GM19025 (cell line): ENCODE measurements at regions not wholly inside any gene's neighbourhood (a gene's known extent, or its start where the extent isn't known, plus 50 kb on each side); places are given as distances from the start of the nearest gene placed in this dataset.

Source experiments
- ATAC-seq: cut with Tn5 transposase; IDR thresholded peaks from one replicate; pipeline ENCODE4 v1.9.1; 2021; ENCODE audit warnings: mild to moderate bottlenecking, low read depth, moderate library complexity; ENCODE audit not compliant: unreplicated experiment

- no peak for ATAC-seq
Measured at GRCh38 chr12:18897823-18898222, 159.9 kb downstream of the CAPZA3 start.

DNA sequence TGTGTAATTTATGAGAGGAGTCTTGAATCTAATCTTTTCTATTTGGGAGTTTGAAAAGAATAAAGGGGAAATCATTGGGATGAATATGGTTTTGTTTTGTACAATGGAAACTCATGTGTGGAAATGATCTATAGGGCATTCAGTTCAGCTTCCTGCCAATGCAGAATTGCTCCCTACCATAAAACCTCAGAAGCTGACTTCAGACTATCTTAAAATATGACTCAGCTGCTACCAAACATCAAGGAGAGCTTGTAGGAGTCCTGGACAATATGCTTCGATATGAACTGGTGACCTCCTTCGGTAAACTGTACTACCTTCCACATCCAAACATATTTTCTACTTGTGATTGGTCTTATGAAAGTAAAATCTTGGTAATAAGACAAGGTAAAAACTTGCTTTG, 160.6 kb downstream of the CAPZA3 start:
- no peak for ATAC-seq

GRCh38 chr12:18899162-18899561, 161.2 kb downstream of the CAPZA3 start:
- ATAC-seq: no peak

DNA sequence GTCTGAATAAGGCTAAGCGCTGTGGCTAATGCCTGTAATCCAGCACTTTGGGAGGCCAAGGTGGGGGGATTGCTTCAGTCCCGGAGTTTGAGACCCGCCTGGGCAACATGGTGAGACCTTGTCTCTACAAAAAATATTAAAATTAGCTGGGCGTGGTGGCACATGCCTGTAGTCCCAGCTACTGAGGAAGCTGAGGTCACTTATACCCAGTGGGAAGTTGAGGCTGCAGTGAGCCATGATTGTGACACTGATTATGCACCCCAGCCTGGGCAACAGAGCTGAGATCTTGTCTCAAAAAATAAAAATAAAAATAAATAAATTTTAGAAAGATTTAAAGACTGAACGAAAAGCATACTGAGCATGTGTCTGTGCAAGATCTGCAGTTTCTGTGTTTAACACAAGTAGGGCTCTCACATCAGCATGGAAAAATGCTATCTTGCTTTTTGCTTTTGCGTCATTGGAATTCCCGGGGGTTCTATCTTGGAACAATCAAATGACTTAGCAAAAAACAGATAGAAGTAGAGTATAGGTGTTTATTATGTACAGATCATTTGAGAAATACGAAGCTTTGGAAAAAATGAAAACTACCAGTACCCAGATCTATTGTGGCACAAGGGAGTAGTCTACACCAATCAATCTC, 161.9 kb downstream of the CAPZA3 start:
- ATAC-seq: no peak

- ATAC-seq: no peak
Measured at GRCh38 chr12:18905134-18905533, 167.2 kb downstream of the CAPZA3 start.

DNA sequence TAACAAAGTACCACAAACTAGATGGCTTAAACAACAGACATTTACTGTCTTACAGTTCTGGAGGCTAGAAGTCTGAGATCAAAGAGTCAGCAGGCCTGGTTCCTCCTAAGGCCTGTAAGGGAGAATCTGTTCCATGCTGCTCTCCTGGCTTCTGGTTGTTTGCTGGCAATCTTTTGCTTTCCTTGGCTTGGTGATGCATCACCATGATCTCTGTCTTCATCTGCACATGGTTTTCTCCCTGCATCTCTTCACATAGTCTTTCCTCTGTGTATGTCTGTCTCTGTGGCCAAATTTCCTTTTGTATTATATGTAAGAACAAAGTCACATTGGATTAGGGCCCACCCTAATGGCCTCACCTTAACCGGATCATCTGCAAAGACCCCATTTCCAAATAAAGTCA, 168.5 kb downstream of the CAPZA3 start:
- no peak for ATAC-seq

DNA sequence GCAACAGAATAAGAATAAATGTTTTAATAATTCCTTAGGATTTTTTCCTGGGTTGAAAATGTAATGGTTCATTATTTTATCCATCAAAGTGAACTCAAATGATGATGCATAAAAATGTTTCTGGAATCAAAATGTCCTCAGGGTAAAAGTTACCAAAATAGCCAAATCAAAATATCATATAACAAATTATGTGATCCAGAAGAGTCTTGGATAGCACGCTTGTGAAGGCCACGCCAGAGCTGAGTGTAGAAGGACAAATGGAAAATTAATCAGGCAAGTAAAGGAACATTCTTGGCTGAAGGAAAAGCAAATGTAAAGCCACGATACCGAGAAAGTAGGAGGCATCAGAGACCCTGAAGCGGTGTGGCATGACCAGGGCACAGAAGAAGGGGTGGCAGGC, 169.2 kb downstream of the CAPZA3 start:
- no peak for ATAC-seq

GRCh38 chr12:18907728-18908127, 169.8 kb downstream of the CAPZA3 start:
- no peak for ATAC-seq

GRCh38 chr12:18908191-18908590, 170.3 kb downstream of the CAPZA3 start:
- no peak for ATAC-seq

GRCh38 chr12:18919871-18920511, 182.1 kb downstream of the CAPZA3 start:
- ATAC-seq: no peak

DNA sequence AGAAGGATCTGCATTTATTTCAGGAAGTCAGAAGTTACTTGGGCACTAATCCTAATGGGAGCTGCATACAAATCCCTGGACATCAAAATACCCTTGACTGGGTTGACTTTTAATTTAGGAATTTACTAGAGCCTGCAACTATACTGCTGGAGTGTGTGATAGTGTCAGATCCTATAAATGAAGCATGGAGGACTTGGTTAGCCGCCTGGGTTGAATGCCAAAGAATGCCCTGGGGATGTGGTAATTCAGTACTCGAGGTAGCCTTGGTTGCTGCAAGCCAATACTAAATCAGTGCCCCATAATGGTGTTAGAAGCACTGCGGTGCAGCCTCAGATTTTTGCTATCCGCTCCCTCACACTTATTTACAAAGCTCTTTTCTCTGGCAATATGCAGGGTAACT, 184.9 kb downstream of the CAPZA3 start:
- ATAC-seq: no peak

DNA sequence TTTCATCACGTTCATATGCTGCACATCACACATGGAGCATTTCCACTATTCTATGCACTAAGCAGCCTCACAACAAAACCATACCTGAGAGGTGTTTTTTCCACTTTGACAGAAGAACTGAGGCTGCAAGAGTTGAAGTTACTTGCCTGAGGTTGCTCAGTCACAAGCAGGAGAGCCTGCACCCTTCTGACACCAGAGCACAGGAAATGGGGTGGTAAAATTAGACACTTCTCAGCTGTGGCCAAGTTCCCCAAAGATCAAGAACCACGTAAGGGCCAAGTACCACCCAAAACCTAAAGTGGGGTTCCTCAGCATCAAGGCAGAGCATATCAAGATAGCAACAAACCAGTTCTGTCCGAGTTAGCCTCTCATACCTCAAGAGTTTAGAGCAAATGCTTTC, 185.8 kb downstream of the CAPZA3 start:
- no peak for ATAC-seq

DNA sequence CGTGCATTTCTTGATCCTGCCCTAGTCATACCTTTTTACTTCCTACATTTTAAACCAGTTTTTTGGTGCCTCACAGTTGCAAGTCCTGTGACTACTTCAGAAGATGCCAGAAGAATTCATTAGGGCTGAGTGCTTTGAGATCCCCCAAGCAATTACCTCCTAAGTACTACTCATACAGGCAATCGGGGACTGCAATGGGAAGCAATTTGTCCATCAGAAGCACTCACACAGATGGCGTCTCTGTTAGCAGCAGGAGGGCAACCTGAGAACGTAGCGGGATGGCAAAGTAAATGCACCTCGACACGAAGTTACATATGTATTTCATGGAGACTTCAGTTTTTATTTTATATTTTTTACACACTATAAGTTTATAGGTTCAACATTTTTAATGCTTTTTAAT, 188.3 kb downstream of the CAPZA3 start:
- ATAC-seq: no peak

DNA sequence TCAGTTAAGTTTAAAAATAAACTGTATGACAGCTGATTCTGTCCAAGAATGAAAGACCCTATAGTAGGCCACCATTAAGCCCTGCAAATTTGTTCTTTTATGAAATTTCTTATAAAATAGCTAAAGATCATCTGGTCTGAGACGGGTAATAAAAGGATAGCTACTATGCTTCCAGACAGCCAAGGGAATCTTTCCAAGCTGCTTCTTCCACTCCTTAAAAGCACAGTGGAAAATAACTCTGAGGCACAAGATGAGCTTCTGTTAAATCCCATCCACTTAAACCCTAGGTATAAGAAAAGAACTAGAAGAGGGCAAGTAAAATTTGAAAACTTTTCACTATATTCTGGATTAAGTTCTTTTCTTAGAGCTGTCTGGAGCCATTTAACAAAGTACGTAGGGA, 194.3 kb downstream of the CAPZA3 start:
- no peak for ATAC-seq

DNA sequence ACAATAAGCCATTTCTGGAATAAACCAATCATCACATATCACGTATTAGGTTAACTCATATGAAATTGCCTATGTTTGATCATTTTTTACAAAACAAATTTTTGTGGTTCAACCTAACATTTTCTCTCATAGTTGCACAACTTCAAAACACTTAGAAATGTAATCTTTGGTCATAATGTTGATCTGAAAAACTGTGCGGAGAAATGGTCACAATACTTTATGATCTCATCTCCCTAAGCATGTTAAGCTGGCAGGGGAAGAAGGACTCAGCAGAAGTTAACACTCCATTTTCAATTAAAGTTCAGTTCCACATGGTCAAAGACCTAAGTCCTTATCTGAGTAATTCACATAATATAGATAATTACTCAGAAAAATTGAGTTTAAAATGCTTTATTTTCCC, 194.8 kb downstream of the CAPZA3 start:
- no peak for ATAC-seq

GRCh38 chr12:18935371-18935965, 194.1 kb upstream of the PLEKHA5 start:
- no peak for ATAC-seq

DNA sequence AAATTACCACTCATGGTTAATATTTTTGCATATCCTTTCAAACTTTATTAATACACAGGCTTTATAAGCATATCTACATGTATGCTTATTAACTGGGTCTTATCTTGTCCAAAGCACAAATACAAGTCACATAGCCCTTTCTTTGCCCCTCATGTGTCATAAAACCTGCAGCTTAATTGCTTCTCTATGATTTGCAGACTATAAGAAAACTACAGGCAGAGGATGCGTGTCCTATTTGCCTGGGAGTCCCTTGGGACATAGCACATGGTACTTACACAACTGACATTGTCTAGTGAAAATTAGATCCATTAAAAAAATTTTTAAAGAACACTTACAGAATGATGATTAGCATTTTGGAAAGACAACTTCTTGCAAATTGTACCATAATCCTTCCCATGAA, 190.5 kb upstream of the PLEKHA5 start:
- no peak for ATAC-seq

DNA sequence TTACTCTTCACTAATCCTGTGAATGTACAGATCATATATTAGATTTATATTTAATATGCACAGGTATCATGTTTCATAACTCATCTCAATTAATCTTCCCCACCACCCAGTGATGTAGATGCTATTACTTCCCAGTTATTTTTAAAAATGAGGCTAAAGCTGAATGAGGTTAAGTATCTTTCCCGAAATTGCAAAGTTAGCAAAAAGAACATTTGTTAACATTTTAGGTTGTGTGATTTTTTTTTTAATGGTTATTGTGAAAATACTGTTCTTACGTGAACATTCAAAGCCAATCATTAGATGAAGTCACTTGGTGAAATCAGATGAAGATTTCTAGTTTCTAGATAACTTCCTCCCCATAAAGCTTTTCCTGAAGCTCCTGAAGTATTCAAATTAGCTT, 186.9 kb upstream of the PLEKHA5 start:
- ATAC-seq: no peak

DNA sequence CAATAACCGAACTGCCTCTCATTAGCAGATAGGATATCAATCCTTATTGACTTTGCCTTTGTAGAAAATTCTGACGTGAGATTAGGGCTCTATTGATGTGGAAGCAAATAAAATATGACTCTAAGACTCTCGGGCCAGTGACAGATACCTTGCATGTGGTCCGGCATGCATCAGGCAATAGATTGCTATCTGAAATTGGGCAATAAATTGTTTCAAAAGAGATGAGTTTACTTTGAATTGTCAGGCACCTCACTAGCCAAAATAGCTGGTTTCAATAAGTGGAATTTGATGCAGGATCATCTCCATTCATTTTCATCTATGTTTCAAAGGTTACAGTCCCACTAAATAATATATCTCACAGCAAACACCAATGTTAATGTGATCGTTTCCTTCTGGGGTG, 186.3 kb upstream of the PLEKHA5 start:
- no peak for ATAC-seq

DNA sequence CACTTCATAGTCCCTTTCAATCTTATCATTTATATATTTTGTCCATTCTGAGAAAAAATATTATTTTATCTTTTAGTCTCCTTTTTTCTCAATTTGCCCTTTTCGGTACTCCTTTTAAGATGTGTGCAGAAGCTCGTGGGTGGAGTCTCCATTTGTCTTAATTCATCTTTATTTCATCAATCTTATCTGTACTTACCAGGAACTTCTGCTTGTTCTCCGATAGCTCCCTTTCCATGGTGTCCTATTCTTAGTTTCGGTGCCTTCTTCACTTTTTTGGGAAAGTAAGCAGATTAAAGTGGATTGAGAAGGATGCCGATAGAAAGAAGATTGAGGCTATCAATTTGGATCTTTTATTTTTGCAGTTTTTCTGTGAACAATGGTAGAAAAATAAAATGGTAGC, 183.4 kb upstream of the PLEKHA5 start:
- no peak for ATAC-seq

DNA sequence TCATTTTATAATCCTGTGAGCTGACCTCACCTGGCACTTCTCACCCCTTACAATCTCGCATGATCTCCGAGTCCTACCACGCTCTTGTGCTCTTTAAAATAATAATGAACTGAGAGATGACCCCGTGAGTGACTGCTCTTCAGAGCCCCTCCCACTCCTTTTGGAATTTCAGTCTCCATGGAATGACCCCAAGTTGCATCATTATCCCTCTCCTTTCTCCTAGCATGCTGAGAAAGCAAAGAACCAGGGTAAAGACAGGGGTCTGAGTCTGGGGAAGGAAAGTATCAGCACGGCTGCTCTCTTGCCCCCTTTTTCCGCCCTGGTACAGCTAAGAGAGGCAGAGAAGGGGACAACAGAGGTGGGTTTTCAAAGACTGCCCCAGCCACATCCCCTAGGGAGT, 178.3 kb upstream of the PLEKHA5 start:
- no peak for ATAC-seq

- ATAC-seq: no peak
Measured at GRCh38 chr12:18953505-18953904, 176.0 kb upstream of the PLEKHA5 start.
